Cardiac muscle cell (in vitro differentiated cells and primary cell): ENCODE measurements at regions not wholly inside any gene's neighbourhood (a gene's known extent, or its start where the extent isn't known, plus 50 kb on each side); places are given as distances from the start of the nearest gene placed in this dataset.

Experiments
- DNase-seq, 2 donors: peaks; one replicate each; pipeline versions ENCODE4 v3.0.0 to v3.0.0-alpha.2; 2010 to 2017; ENCODE audit warnings: low read depth in 1 of 2, low spot score in 1 of 2
- H3K27ac ChIP-seq: fragments of 200-600 bp; sonication (generic); 2 replicates; pipeline ENCODE4 v1.5.1; 2016
- H3K27me3 ChIP-seq: fragments of 200-600 bp; sonication (generic); 2 replicates; pipeline ENCODE4 v1.6.0; 2016; ENCODE audit warnings: control low read depth
- H3K36me3 ChIP-seq: fragments of 200-600 bp; sonication (generic); 2 replicates; pipeline ENCODE4 v1.5.1; 2016; ENCODE audit warnings: control low read depth
- H3K4me1 ChIP-seq: fragments of 200-600 bp; sonication (generic); 2 replicates; pipeline ENCODE4 v1.8.1; 2017; ENCODE audit warnings: low read depth, mild to moderate bottlenecking, mixed run types
- H3K4me3 ChIP-seq: fragments of 200-600 bp; sonication (generic); 2 replicates; pipeline ENCODE4 v1.5.1; 2016; ENCODE audit warnings: mild to moderate bottlenecking
- H3K9me3 ChIP-seq: fragments of 200-600 bp; sonication (generic); 2 replicates; pipeline ENCODE4 v1.5.1; 2017; ENCODE audit warnings: low read depth, mild to moderate bottlenecking, control low read depth
- CTCF ChIP-seq: IDR thresholded peaks from 2 replicates; pipeline ENCODE4 v1.5.1; 2012; ENCODE audit warnings: low read depth, mild to moderate bottlenecking, low read length

- Histone ChIP-seq H3K27me3 (no peaks in the 10 kb centered on the region), H3K4me1 (no peaks in the 10 kb centered on the region), H3K27ac (no peak overlapping the region), H3K4me3 (no peak overlapping the region), H3K36me3 (no peaks in the 10 kb centered on the region), H3K9me3 (no peaks in the 10 kb centered on the region)
- TF ChIP-seq CTCF, result no peak
- DNase-seq, result no peak
Observed at GRCh38 chr1:198861636-198862035, 222.8 kb downstream of the PTPRC start.

GRCh38 chr1:198864695-198865094 lies 225.9 kb downstream of the PTPRC start:
- Histone ChIP-seq H3K9me3 (no peaks in the 10 kb centered on the region), H3K27ac (no peak overlapping the region), H3K36me3 (no peaks in the 10 kb centered on the region), H3K4me1 (no peaks in the 10 kb centered on the region), H3K4me3 (no peak overlapping the region), H3K27me3 (no peaks in the 10 kb centered on the region)
- TF ChIP-seq CTCF, result no peak
- no peak for DNase-seq

GRCh38 chr1:198865319-198865718 lies 226.5 kb downstream of the PTPRC start:
- H3K4me3 ChIP-seq, result no peak overlapping the region
- H3K27ac ChIP-seq, result no peak overlapping the region
- no peak for DNase-seq
- no peak for TF ChIP-seq CTCF
- H3K9me3 ChIP-seq, result no peaks in the 10 kb centered on the region
- no peaks in the 10 kb centered on the region for H3K36me3 ChIP-seq
- no peaks in the 10 kb centered on the region for H3K4me1 ChIP-seq
- H3K27me3 ChIP-seq, result no peaks in the 10 kb centered on the region

- no peaks in the 10 kb centered on the region for H3K27me3 ChIP-seq
- no peak overlapping the region for H3K27ac ChIP-seq
- no peak for DNase-seq
- TF ChIP-seq CTCF, result no peak
- no peak overlapping the region for H3K4me3 ChIP-seq
- no peaks in the 10 kb centered on the region for H3K4me1 ChIP-seq
- no peaks in the 10 kb centered on the region for H3K9me3 ChIP-seq
- H3K36me3 ChIP-seq, result no peaks in the 10 kb centered on the region
Observed at GRCh38 chr1:198867182-198867581, 228.3 kb downstream of the PTPRC start.

GRCh38 chr1:198873696-198874230 lies 234.9 kb downstream of the PTPRC start:
- H3K36me3 ChIP-seq, result no peaks in the 10 kb centered on the region
- no peak for TF ChIP-seq CTCF
- H3K27ac ChIP-seq, result no peak overlapping the region
- H3K4me3 ChIP-seq, result no peak overlapping the region
- no peaks in the 10 kb centered on the region for H3K4me1 ChIP-seq
- H3K27me3 ChIP-seq, result no peaks in the 10 kb centered on the region
- DNase-seq, result no peak
- no peaks in the 10 kb centered on the region for H3K9me3 ChIP-seq
